Limb (tissue), 2 donors: ENCODE measurements at regions not wholly inside any gene's neighbourhood (a gene's known extent, or its start where the extent isn't known, plus 50 kb on each side); places are given as distances from the start of the nearest gene placed in this dataset.
"Not testable (repeated sequence)": the region's sequence is repeated elsewhere in the genome, so short reads cannot be mapped to it uniquely, and the experiment has no call there.

Experiments
- DNase-seq, 2 donors: peaks; one replicate each; pipeline ENCODE4 v3.0.0-alpha.2; 2016; ENCODE audit errors: extremely low spot score in 2 of 2

DNA sequence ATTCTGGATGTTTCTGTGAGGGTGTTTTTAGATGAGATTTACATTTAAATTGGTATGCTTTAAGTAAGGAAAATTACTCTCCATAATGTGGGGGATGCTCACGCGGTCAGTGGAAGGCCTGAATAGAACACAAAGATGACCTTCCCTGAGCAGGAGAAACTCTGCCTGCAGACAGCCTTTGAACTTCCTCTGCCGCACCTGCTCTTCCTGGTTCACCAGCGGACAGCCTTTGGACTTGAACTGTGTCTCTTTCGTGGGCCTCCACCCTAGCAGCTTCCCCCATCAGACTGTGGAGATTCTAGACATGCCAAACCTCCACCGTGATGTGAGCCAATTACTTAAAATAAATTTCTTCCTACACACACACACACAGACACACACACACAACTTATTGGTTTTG, 210.7 kb downstream of the EFCAB11 start:
- DNase-seq, result no peak

- no peak for DNase-seq
Measured at GRCh38 chr14:89740241-89740640, 214.3 kb downstream of the EFCAB11 start.

DNA sequence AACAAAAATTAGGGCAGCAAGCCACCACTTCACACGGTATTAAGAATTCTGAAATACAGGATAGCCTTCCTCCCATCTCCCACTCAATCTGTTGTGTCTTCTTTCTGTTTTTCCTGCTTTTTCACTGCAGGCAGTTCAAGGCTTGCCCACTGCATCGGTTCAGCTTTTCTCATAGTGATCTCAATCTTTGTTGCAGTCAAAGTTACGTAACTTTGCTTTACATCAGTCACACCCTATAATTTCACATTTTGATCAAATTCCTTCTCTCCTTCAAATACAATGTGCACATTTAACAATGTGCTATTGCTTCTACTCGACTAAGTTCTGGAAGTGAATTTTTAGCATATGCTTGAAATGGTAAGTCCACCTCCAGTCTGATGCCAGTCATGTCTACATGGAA, 217.6 kb downstream of the EFCAB11 start:
- no peak for DNase-seq

DNA sequence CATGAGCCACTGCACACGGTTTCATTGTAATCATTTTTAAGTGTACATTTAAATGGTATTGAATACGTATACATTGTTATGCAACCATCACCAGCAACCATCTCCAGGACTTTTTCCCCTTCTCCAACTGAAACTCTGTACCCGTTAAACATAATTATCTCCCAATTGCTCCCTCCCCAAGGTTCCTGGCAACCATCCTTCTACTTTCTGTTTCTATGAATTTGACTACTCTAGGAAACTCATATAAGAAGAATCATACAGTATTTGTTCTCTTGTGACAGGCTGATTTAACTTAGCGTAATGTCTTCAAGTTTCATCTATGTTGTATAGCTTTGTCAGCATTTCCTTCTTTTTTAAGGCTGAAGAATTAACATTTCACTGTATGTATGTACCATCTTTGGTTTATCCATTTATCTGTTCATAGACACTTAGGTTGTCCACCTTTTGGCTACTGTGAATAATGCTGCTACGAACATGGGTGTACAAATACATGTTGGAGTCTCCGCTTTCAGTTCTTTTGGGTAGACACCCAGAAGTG, 223.1 kb downstream of the EFCAB11 start:
- DNase-seq, result no peak

GRCh38 chr14:89730687-89731086, 223.8 kb downstream of the EFCAB11 start:
- no peak for DNase-seq

- no peak for DNase-seq
Measured at GRCh38 chr14:89728964-89729363, 225.6 kb downstream of the EFCAB11 start.

- not testable (repeated sequence) for DNase-seq
Measured at GRCh38 chr14:89726226-89726625, 228.3 kb downstream of the EFCAB11 start.

DNA sequence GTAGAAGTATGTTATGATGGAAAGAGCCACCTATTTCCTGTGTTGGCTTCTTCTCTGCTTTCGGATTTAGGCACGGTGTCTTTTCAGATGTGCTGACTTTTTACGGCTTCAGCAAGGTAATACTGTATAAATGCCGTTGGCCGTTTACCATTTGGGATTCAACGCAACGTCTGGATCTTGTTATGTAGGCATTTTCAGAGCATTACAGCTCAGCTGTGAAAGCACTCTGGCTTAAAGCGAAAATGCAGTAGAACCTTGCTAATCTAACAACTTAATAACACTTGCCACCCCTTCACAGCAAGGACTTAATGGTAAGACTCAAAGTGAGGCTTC, 229.9 kb downstream of the EFCAB11 start:
- DNase-seq, result peak in 1 of 2 donors; percentile 24

DNA sequence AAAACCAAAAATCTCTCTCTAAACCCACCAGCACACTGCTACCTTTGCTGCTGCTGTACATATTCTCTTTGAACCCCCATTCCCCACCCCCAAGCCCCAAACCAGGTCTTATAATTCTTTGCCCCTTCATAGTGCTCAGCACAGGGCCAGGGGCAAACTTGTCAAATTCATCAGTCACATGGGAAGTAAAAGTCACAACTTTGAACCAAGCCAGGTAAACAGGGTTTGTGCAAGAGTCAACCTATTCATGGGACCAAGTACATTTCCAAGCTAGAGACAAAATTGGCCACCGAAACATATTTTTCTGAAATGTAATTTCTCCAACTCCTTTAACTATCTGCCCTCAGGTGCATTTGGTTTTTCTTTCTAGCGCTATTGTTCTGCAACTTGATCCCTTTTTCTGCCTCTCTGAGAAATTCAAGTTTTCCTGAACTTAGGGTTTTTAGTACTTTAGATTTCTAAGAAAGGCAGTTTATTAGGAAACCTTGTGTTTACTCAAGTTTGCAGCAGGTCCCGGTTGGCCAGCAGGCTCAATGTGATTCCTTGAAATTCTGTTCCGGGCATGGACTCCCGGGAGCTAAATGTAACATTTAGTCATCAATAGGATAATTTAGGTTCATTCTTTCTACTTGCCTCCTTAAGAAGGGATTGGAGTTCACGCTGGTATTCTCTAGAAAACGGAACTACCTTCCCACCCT, 230.5 kb downstream of the EFCAB11 start:
- DNase-seq, result no peak

DNA sequence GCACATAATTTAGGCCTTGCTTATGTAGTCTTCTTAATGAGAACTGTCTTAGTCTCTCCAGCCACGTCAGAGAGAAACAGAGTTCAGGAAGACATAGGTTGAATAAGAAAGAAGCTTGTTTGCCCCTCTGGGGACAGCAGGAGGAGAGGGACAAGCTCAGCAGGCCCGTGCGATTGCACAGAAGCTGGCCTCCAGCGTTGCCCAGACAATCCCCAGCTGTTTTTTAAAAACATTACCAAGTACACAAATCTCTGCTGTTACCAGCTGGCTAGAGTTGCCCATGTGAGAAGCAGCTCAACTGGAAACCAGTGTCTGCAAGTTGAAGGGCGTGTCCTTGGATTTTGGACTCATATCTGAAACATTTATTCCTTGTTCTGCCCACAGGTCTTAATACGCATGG, 232.6 kb downstream of the EFCAB11 start:
- peak in 1 of 2 donors; percentile 61 for DNase-seq

- no peak for DNase-seq
Measured at GRCh38 chr14:89720741-89721729, 233.5 kb downstream of the EFCAB11 start.

GRCh38 chr14:89720076-89720687, 234.3 kb downstream of the EFCAB11 start:
- no peak for DNase-seq

- DNase-seq, result no peak
Measured at GRCh38 chr14:89719366-89720075, 235.0 kb downstream of the EFCAB11 start.

GRCh38 chr14:89708982-89709625, 245.4 kb downstream of the EFCAB11 start:
- no peak for DNase-seq

- no peak for DNase-seq
Measured at GRCh38 chr14:89707086-89707485, 247.4 kb downstream of the EFCAB11 start.

DNA sequence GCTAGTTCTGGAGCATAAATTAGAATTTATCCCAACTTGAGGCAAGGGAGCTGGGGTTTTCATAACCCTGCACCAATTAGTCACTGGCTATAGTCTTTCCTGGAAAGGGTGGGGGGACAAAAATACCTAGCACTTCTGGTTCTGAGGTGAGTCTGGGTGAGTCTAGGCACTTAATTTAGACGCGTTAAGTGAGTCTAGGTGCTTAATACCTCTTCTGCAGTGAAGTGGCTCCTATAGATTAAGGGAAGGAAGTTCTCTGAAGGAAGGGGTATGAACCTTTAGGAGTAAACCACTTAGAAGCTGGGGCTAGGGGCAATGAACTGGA, 251.7 kb downstream of the EFCAB11 start:
- no peak for DNase-seq

GRCh38 chr14:89702073-89702875, 252.3 kb downstream of the EFCAB11 start:
- DNase-seq, result peak in 1 of 2 donors; percentile 50

DNA sequence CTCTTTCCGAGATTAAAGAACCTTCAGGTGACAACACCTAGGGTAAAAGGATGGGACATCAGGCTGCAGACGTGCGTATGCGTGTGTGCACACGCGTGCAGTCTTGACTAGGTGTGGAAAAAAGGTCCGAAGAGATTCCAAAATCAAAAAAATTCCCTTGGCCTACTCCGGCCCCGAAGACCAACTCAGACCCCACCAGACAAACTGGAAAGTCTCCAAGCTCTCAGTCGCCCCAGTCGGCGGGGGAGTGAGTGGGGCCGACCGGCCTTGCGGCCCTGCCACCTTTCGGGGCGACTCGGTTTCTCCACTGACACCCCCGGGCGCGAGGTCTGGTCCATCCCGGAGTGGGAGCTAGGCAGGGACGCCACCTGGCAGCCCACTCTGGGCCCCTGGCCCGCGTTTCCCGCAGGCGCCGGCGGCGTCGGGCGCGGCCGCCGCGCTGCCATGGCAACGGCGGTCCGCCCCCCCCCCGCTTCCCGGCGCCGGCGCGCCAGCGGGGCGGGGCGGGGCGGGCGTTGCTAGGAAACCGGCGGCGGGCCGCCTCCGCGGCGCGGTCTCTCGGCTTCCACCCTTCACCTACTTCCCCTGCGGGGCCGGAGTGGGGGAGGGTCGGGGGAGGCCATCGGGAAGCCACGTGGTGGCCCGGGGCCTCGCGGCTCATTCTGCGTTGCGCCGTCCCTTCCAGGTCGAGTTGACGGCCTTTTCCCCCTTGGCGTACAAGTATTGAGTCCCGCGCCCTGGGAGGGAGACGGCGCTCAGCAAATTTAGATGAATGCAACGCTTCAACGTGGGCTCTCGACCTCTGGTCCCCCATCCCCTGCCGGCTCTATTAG, 253.1 kb downstream of the EFCAB11 start:
- DNase-seq, result peak; percentile 78 to 93

- peak in 1 of 2 donors; percentile 42 for DNase-seq
Measured at GRCh38 chr14:89700801-89701200, 253.7 kb downstream of the EFCAB11 start.
